H9 (cell line): ENCODE measurements at regions not wholly inside any gene's neighbourhood (a gene's known extent, or its start where the extent isn't known, plus 50 kb on each side); places are given as distances from the start of the nearest gene placed in this dataset.

Experiments used
- DNase-seq: peaks from one replicate; pipeline ENCODE4 v3.0.0-alpha.2; 2017
- H2AFZ ChIP-seq: one replicate; pipeline ENCODE4 v1.6.1; 2013; ENCODE audit warnings: mild to moderate bottlenecking, low read length, control low read depth, moderate library complexity
- H2AK5ac ChIP-seq: 2 replicates; pipeline ENCODE4 v1.6.1; 2013; ENCODE audit warnings: low read length, control low read depth, mixed read lengths; ENCODE audit not compliant: insufficient read length
- H2BK120ac ChIP-seq: one replicate; pipeline ENCODE4 v1.6.1; 2013; ENCODE audit warnings: low read depth, mild to moderate bottlenecking, low read length, control low read depth, inconsistent platforms; ENCODE audit not compliant: poor library complexity, severe bottlenecking
- H2BK12ac ChIP-seq: 2 replicates; pipeline ENCODE4 v1.6.1; 2013; ENCODE audit warnings: low read length, control low read depth, mixed read lengths, low read depth; ENCODE audit not compliant: insufficient read length
- H2BK15ac ChIP-seq: 2 replicates; pipeline ENCODE4 v1.6.1; 2013; ENCODE audit warnings: low read depth, low read length, control low read depth
- H2BK20ac ChIP-seq: one replicate; pipeline ENCODE4 v1.6.1; 2013; ENCODE audit warnings: low read depth, mild to moderate bottlenecking, low read length, control low read depth, inconsistent platforms; ENCODE audit not compliant: poor library complexity, severe bottlenecking
- H2BK5ac ChIP-seq: 2 replicates; pipeline ENCODE4 v1.6.1; 2013; ENCODE audit warnings: low read length, control low read depth, mixed read lengths; ENCODE audit not compliant: insufficient read length
- H3K14ac ChIP-seq: 2 replicates; pipeline ENCODE4 v1.6.1; 2013; ENCODE audit warnings: low read length, control low read depth; ENCODE audit not compliant: insufficient read depth
- H3K18ac ChIP-seq: 2 replicates; pipeline ENCODE4 v1.6.1; 2013; ENCODE audit warnings: low read depth, mild to moderate bottlenecking, mixed read lengths, low read length, control low read depth; ENCODE audit not compliant: insufficient read length
- H3K23ac ChIP-seq: 2 replicates; pipeline ENCODE4 v1.6.1; 2013; ENCODE audit warnings: low read length, control low read depth, mixed read lengths, low read depth; ENCODE audit not compliant: insufficient read length
- H3K23me2 ChIP-seq: 2 replicates; pipeline ENCODE4 v1.6.1; 2013; ENCODE audit warnings: low read depth, mild to moderate bottlenecking, mixed read lengths, low read length, control low read depth; ENCODE audit not compliant: insufficient read length, poor library complexity, severe bottlenecking
- H3K27ac ChIP-seq: 2 replicates; pipeline ENCODE4 v1.5.1; 2013; ENCODE audit warnings: low read length, control low read depth, mixed read lengths, low read depth; ENCODE audit not compliant: insufficient read length
- H3K27me3 ChIP-seq: 2 replicates; pipeline ENCODE4 v1.6.1; 2013; ENCODE audit warnings: low read length, control low read depth, inconsistent platforms; ENCODE audit not compliant: insufficient read depth
- H3K4ac ChIP-seq: 2 replicates; pipeline ENCODE4 v1.6.1; 2013; ENCODE audit warnings: low read depth, mild to moderate bottlenecking, control low read depth, inconsistent platforms, low read length, moderate library complexity
- H3K4me1 ChIP-seq: 2 replicates; pipeline ENCODE4 v1.6.1; 2013; ENCODE audit warnings: low read length, control low read depth, inconsistent platforms; ENCODE audit not compliant: insufficient read depth
- H3K4me2 ChIP-seq: 2 replicates; pipeline ENCODE4 v1.6.1; 2013; ENCODE audit warnings: low read length, control low read depth, mixed read lengths; ENCODE audit not compliant: insufficient read length, insufficient read depth
- H3K56ac ChIP-seq: 2 replicates; pipeline ENCODE4 v1.6.1; 2013; ENCODE audit warnings: low read depth, mild to moderate bottlenecking, mixed read lengths, low read length, control low read depth; ENCODE audit not compliant: insufficient read length
- H3K79me1 ChIP-seq: 2 replicates; pipeline ENCODE4 v1.6.1; 2013; ENCODE audit warnings: low read depth, mild to moderate bottlenecking, moderate library complexity, low read length, control low read depth, inconsistent platforms; ENCODE audit not compliant: insufficient read depth, poor library complexity, severe bottlenecking
- H3K79me2 ChIP-seq: 2 replicates; pipeline ENCODE4 v1.6.1; 2013; ENCODE audit warnings: low read length, control low read depth, inconsistent platforms; ENCODE audit not compliant: insufficient read depth
- H3K9ac ChIP-seq: 2 replicates; pipeline ENCODE4 v1.6.1; 2013; ENCODE audit warnings: low read length, control low read depth, mixed read lengths; ENCODE audit not compliant: insufficient read length; ENCODE audit errors: extremely low read depth
- H3K9me3 ChIP-seq: one replicate; pipeline ENCODE4 v1.6.1; 2013; ENCODE audit warnings: low read depth, low read length, inconsistent platforms; ENCODE audit not compliant: control insufficient read depth
- H3T11ph ChIP-seq: one replicate; pipeline ENCODE4 v1.6.1; 2013; ENCODE audit warnings: mild to moderate bottlenecking, low read length, control low read depth, inconsistent platforms
- H4K20me1 ChIP-seq: one replicate; pipeline ENCODE4 v1.6.1; 2013; ENCODE audit not compliant: control insufficient read depth, insufficient read length, insufficient read depth
- H4K5ac ChIP-seq: 2 replicates; pipeline ENCODE4 v1.6.1; 2013; ENCODE audit warnings: low read depth, mild to moderate bottlenecking, mixed read lengths, low read length, control low read depth; ENCODE audit not compliant: insufficient read length
- H4K8ac ChIP-seq: replicated peaks from 2 replicates; pipeline ENCODE4 v1.6.1; 2013; ENCODE audit warnings: low read length, control low read depth, mixed read lengths, low read depth; ENCODE audit not compliant: insufficient read length
- H4K91ac ChIP-seq: 2 replicates; pipeline ENCODE4 v1.6.1; 2013; ENCODE audit warnings: low read depth, mild to moderate bottlenecking, moderate library complexity, mixed read lengths, low read length, control low read depth; ENCODE audit not compliant: insufficient read length
- H3K27ac Mint-ChIP-seq, 3 experiments: 2 replicates in 2 of 3; 3 replicates in 1 of 3; pipeline ENCODE4 v1.8.0; 2020 to 2021; ENCODE audit warnings: mixed read lengths in 3 of 3, mild to moderate bottlenecking in 1 of 3, moderate library complexity in 1 of 3
- H3K27me3 Mint-ChIP-seq: 2 replicates; pipeline ENCODE4 v1.8.0; 2021; ENCODE audit warnings: low read depth, mild to moderate bottlenecking, moderate library complexity, mixed read lengths
- H3K36me3 Mint-ChIP-seq, 3 experiments: 2 replicates in 2 of 3; 3 replicates in 1 of 3; pipeline ENCODE4 v1.8.0; 2020 to 2021; ENCODE audit warnings: low read depth in 3 of 3, mixed read lengths in 3 of 3; ENCODE audit not compliant: insufficient read depth in 1 of 3
- H3K4me1 Mint-ChIP-seq, 2 experiments: 2 replicates each; pipeline ENCODE4 v1.8.0; 2020; ENCODE audit warnings: mixed read lengths in 2 of 2
- H3K4me3 Mint-ChIP-seq, 2 experiments: 2 replicates in 1 of 2; 3 replicates in 1 of 2; pipeline ENCODE4 v1.8.0; 2020 to 2021; ENCODE audit warnings: mild to moderate bottlenecking in 2 of 2, mixed read lengths in 2 of 2, moderate library complexity in 1 of 2
- H3K9me3 Mint-ChIP-seq, 2 experiments: 2 replicates in 1 of 2; 3 replicates in 1 of 2; pipeline ENCODE4 v1.8.0; 2020; ENCODE audit warnings: mild to moderate bottlenecking in 2 of 2, mixed read lengths in 2 of 2, moderate library complexity in 1 of 2
- WGBS: extraction: QIAGEN DNeasy Blood & Tissue Kit; methylation state at CpG from one replicate; pipeline ENCODE4 v1.1.7; 2013; ENCODE audit warnings: missing lambda C conversion rate, low lambda C conversion rate, mixed read lengths; ENCODE audit not compliant: insufficient read length; ENCODE audit errors: extremely low coverage; 5-methylcytosine and 5-hydroxymethylcytosine counted together
- TF ChIP-seq, protein P1 (sequence below): fragments of 200-600 bp; sonication (generic); conservative IDR thresholded peaks from 3 replicates; pipeline ENCODE4 v1.8.0; 2021; ENCODE audit warnings: antibody characterized with exemption, mild to moderate bottlenecking

GRCh38 chr12:92585115-92585727, 117.6 kb upstream of the PLEKHG7 start:
- Mint-ChIP-seq H3K4me1 (peaks cover 11 to 13% of the 10 kb centered on the region in 2 experiments), H3K4me3 (no peak overlapping the region), H3K9me3 (peaks cover 0 to 6% of the 10 kb centered on the region in 2 experiments; a peak in 2 of 5 replicates), H3K27me3 (no peaks in the 10 kb centered on the region), H3K27ac (no peak overlapping the region), H3K36me3 (peaks cover 0 to 10% (median 1%) of the 10 kb centered on the region in 3 experiments; a peak in 1 of 7 replicates)
- Histone ChIP-seq H2BK15ac (no peak overlapping the region), H3K23ac (no peak overlapping the region), H2BK12ac (no peak overlapping the region), H4K91ac (no peak overlapping the region), H3K23me2 (no peaks in the 10 kb centered on the region), H3T11ph (no peak overlapping the region), H3K4ac (no peak overlapping the region), H3K27ac (no peak overlapping the region), H2AK5ac (no peak overlapping the region), H2BK5ac (no peak overlapping the region), H3K9me3 (no peaks in the 10 kb centered on the region), H3K27me3 (no peaks in the 10 kb centered on the region), H3K9ac (no peak overlapping the region), H4K5ac (no peak overlapping the region), H4K20me1 (no peaks in the 10 kb centered on the region), H3K4me1 (no peaks in the 10 kb centered on the region), H3K56ac (no peak overlapping the region), H3K4me2 (no peak overlapping the region), H3K79me2 (no peaks in the 10 kb centered on the region), H3K18ac (no peak overlapping the region), H2BK120ac (no peak overlapping the region), H4K8ac (no peak overlapping the region), H3K14ac (no peak overlapping the region), H2BK20ac (no peak overlapping the region), H3K79me1 (no peaks in the 10 kb centered on the region), H2AFZ (no peak overlapping the region)
- TF ChIP-seq, protein P1, sequence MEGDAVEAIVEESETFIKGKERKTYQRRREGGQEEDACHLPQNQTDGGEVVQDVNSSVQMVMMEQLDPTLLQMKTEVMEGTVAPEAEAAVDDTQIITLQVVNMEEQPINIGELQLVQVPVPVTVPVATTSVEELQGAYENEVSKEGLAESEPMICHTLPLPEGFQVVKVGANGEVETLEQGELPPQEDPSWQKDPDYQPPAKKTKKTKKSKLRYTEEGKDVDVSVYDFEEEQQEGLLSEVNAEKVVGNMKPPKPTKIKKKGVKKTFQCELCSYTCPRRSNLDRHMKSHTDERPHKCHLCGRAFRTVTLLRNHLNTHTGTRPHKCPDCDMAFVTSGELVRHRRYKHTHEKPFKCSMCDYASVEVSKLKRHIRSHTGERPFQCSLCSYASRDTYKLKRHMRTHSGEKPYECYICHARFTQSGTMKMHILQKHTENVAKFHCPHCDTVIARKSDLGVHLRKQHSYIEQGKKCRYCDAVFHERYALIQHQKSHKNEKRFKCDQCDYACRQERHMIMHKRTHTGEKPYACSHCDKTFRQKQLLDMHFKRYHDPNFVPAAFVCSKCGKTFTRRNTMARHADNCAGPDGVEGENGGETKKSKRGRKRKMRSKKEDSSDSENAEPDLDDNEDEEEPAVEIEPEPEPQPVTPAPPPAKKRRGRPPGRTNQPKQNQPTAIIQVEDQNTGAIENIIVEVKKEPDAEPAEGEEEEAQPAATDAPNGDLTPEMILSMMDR: no peak
- no CpG with 5 or more reads among the region's 1 CpG for WGBS
- no peak for DNase-seq
